WERI-Rb-1 (cell line): ENCODE measurements at regions not wholly inside any gene's neighbourhood (a gene's known extent, or its start where the extent isn't known, plus 50 kb on each side); places are given as distances from the start of the nearest gene placed in this dataset.
A peak's percentile ranks its signal among the peaks of the same experiment; 100 is the strongest.

Source experiments
- DNase-seq: peaks from one replicate; pipeline ENCODE4 v3.0.0-alpha.2; 2020
- H3K27ac ChIP-seq: fragments of 250-450 bp; sonication (Bioruptor Pico); 2 replicates; pipeline ENCODE4 v1.5.1; 2020; ENCODE audit warnings: mild to moderate bottlenecking, moderate library complexity
- H3K27me3 ChIP-seq: fragments of 250-450 bp; sonication (Bioruptor Pico); 2 replicates; pipeline ENCODE4 v1.5.1; 2021; ENCODE audit warnings: mild to moderate bottlenecking, low read depth, moderate library complexity; ENCODE audit not compliant: insufficient read depth, severe bottlenecking
- H3K36me3 ChIP-seq: fragments of 250-450 bp; sonication (Bioruptor Pico); 2 replicates; pipeline ENCODE4 v1.5.1; 2020; ENCODE audit warnings: mild to moderate bottlenecking, moderate library complexity
- H3K4me3 ChIP-seq: 2 replicates; pipeline ENCODE4 v1.5.1; 2011; ENCODE audit warnings: low read depth, mild to moderate bottlenecking, control low read depth, low read length
- H3K9me3 ChIP-seq: fragments of 250-450 bp; sonication (Bioruptor Pico); 2 replicates; pipeline ENCODE4 v1.5.1; 2021; ENCODE audit warnings: mild to moderate bottlenecking, moderate library complexity; ENCODE audit not compliant: severe bottlenecking
- TF ChIP-seq, protein P1 (sequence below): IDR thresholded peaks from 2 replicates; pipeline ENCODE4 v1.5.1; 2011; ENCODE audit warnings: low read depth, mild to moderate bottlenecking, control low read depth, inconsistent platforms, low read length

DNA sequence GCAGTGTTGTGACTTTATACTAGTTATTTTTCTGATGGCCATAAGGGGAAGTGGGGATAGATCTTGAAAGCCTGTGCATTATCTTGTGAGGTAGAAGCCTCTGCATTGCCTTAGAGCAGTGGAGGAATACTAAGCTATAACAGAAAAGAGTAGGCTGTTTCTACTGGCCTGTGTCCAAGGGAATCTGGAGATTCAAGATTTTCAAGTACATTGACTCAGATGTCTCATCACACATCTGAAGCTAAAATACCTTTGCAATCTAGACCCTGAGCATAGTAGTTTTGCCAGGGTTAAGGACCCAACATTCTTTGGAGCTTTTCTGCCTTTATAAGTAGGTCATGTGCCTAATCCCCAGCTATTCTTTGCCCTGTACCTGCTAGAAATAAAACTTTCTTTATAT lies 272.3 kb downstream of the TENT5A start:
- TF ChIP-seq, protein P1, sequence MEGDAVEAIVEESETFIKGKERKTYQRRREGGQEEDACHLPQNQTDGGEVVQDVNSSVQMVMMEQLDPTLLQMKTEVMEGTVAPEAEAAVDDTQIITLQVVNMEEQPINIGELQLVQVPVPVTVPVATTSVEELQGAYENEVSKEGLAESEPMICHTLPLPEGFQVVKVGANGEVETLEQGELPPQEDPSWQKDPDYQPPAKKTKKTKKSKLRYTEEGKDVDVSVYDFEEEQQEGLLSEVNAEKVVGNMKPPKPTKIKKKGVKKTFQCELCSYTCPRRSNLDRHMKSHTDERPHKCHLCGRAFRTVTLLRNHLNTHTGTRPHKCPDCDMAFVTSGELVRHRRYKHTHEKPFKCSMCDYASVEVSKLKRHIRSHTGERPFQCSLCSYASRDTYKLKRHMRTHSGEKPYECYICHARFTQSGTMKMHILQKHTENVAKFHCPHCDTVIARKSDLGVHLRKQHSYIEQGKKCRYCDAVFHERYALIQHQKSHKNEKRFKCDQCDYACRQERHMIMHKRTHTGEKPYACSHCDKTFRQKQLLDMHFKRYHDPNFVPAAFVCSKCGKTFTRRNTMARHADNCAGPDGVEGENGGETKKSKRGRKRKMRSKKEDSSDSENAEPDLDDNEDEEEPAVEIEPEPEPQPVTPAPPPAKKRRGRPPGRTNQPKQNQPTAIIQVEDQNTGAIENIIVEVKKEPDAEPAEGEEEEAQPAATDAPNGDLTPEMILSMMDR, result no peak
- no peak for DNase-seq

DNA sequence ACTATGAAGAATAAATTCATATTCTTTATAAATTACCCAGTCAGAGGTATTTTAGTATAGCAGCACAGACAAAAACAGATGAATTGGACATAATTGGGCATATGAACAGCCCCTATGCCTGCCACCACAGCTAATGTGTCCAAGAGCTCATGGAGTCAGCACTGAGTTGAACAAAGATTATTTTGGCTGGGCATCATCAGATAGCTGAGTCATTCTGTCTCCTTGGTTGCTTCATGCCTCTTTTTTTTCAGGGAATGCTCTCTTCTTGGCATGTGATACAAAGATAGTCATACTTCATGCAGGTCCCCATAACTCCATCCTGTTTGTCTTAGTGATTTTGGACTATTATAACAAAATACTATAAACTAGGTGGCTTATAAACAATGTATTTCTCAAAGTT lies 275.6 kb downstream of the TENT5A start:
- DNase-seq, result no peak
- TF ChIP-seq, protein P1, result no peak
- no peak overlapping the region for H3K4me3 ChIP-seq
- no peaks in the 10 kb centered on the region for H3K9me3 ChIP-seq
- no peaks in the 10 kb centered on the region for H3K36me3 ChIP-seq
- H3K27ac ChIP-seq, result no peak overlapping the region
- no peaks in the 10 kb centered on the region for H3K27me3 ChIP-seq

More for the DNA sequence above, 272.3 kb downstream of the TENT5A start:
- Histone ChIP-seq H3K27ac (no peak overlapping the region), H3K27me3 (no peaks in the 10 kb centered on the region), H3K4me3 (no peak overlapping the region), H3K9me3 (no peaks in the 10 kb centered on the region), H3K36me3 (no peaks in the 10 kb centered on the region)

DNA sequence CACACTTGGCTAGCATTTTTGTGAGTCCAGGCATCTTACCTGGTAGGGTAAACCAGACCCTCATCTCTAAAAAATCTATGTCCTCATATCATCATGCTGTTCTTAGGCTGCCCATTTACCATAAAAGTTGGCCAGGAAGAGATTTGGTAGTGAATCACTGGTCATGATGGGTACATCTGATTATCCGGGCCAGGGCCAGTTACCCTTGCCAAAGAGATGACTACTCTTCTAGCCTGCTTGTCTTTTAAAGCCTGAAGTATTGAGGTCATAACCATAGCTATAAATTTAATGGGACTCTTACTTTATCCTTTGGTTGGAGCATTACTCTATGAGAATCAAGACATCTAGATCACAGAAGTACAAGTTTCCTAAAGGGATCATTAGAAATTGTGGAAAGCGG lies 276.8 kb downstream of the TENT5A start:
- TF ChIP-seq, protein P1, result no peak
- Histone ChIP-seq H3K27ac (no peak overlapping the region), H3K27me3 (no peaks in the 10 kb centered on the region), H3K4me3 (no peak overlapping the region), H3K9me3 (no peaks in the 10 kb centered on the region), H3K36me3 (no peaks in the 10 kb centered on the region)
- no peak for DNase-seq

DNA sequence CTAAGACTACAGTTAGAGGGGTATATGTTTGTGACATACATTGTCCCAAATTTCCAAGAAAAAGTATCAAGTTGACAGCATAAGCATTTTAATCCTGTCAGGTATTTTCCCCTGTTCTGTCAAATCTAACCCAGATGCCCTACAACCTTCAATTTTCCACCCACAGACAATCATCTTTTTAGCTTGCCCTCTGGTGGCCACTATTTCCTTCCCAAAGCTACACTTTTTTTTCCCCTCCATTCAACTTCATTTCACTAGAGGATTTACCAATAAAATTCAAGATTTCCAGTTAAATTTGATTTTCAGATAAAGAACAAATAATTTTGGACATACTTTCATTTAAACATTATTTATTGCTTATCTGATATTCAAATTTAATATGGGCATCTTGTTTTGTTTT lies 286.6 kb downstream of the TENT5A start:
- Histone ChIP-seq H3K36me3 (no peaks in the 10 kb centered on the region), H3K27me3 (no peaks in the 10 kb centered on the region), H3K4me3 (no peak overlapping the region), H3K27ac (no peak overlapping the region), H3K9me3 (no peaks in the 10 kb centered on the region)
- TF ChIP-seq, protein P1, result peak; percentile 41
- peak; percentile 17 for DNase-seq

DNA sequence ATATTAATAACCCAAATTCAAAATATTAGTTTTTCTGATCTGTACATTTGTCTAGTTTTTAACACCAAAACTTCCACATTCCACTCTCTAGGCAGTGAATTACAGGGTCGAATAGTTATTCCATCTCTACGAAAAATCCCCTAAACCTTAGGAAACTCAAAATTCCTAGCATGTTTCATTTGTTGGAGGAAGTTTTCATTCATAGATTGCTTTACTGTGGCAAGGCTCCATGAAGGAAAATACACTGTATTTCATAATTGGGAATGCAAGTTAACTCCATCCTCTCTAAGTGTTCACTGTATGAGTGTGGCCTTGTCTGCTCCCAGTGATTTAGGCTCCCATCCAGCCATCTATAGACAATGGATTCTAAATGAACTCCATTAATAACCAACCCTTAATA lies 296.1 kb downstream of the TENT5A start:
- Histone ChIP-seq H3K27me3 (no peaks in the 10 kb centered on the region), H3K9me3 (no peaks in the 10 kb centered on the region), H3K4me3 (no peak overlapping the region), H3K36me3 (no peaks in the 10 kb centered on the region), H3K27ac (no peak overlapping the region)
- no peak for DNase-seq
- TF ChIP-seq, protein P1, result no peak

DNA sequence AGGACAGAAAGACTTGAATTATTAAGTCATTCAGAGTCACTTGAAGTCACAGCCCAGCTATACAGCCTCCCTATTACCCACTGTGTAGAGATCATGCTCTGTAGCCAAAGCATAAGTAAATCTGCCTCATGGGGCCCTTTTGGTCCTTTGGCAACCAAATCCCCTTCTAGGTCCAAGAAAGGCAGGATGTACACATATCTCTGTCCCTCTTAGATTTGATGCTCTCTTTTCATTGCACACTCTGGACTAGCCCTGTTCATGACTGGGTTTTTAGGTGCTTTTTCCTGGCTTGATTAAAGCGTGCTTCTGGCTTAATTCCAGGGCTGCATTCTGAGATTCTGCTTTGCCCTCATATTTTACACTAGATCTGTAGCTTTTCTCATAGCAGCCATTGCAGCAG lies 296.8 kb downstream of the TENT5A start:
- TF ChIP-seq, protein P1, result no peak

More for the DNA sequence above, 296.8 kb downstream of the TENT5A start:
- Histone ChIP-seq H3K27ac (no peak overlapping the region), H3K9me3 (no peaks in the 10 kb centered on the region), H3K27me3 (no peaks in the 10 kb centered on the region), H3K36me3 (no peaks in the 10 kb centered on the region), H3K4me3 (no peak overlapping the region)
- no peak for DNase-seq
